GM13976 (cell line): ENCODE measurements at regions not wholly inside any gene's neighbourhood (a gene's known extent, or its start where the extent isn't known, plus 50 kb on each side); places are given as distances from the start of the nearest gene placed in this dataset.

Experiments used
- DNase-seq: peaks from one replicate; pipeline ENCODE4 v3.0.0; 2012; ENCODE audit warnings: low spot score
- in situ Hi-C: fragments of 300-500 bp; cut with MboI; formaldehyde crosslinking; loops from one replicate; pipeline ENCODE4 v1.12.0; 2022; ENCODE audit warnings: low sequenced_read_pairs, mixed read lengths, inconsistent platforms; ENCODE audit not compliant: unreplicated experiment
- TF ChIP-seq, protein P1 (sequence below): IDR thresholded peaks from 2 replicates; pipeline ENCODE4 v1.5.1; 2012; ENCODE audit warnings: borderline replicate concordance, mild to moderate bottlenecking; ENCODE audit not compliant: insufficient read depth; ENCODE audit errors: extremely low read depth, missing control alignments, control extremely low read depth

DNA sequence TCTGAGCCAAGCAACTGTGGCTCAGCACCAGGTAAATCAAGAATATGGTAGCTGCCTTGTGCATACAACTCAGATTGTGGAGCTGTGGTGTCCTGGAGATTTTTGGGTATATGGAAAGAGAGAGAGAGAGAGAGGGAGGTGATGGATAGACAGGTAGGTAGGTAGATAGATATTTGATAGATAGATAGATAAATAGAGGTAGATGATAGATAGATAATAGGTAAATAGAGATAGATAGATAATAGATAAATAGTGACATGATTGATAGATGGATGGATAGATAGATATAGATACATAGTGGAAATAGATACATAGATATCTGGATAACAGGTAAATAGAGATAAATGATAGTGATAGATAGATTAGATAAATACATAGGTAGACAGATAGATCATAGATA is 206.3 kb downstream of the KLF6 start:
- no peak for DNase-seq
- TF ChIP-seq, protein P1, sequence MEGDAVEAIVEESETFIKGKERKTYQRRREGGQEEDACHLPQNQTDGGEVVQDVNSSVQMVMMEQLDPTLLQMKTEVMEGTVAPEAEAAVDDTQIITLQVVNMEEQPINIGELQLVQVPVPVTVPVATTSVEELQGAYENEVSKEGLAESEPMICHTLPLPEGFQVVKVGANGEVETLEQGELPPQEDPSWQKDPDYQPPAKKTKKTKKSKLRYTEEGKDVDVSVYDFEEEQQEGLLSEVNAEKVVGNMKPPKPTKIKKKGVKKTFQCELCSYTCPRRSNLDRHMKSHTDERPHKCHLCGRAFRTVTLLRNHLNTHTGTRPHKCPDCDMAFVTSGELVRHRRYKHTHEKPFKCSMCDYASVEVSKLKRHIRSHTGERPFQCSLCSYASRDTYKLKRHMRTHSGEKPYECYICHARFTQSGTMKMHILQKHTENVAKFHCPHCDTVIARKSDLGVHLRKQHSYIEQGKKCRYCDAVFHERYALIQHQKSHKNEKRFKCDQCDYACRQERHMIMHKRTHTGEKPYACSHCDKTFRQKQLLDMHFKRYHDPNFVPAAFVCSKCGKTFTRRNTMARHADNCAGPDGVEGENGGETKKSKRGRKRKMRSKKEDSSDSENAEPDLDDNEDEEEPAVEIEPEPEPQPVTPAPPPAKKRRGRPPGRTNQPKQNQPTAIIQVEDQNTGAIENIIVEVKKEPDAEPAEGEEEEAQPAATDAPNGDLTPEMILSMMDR = no peak
- in situ Hi-C loops = no loop called here

DNA sequence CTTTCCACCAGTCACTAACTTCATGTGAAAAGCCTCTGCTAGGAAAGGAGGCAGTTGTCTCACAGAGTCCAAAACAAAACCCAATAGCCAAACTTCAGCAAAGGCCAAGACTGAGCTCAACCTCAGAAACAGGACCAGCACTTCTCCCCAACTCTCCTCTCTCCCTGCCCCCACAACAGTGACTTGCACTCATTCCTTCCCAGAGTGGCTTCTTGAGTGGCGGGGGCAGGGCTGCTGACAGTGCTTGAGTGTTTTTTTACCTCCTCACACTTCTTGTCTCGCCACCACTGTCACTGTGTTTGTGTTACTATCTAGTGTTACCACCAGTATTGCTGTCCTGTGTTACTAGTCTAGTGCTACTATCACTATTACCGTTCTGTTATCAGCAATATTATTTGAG is 206.8 kb downstream of the KLF6 start:
- TF ChIP-seq, protein P1 = no peak
- in situ Hi-C loops = no loop called here
- no peak for DNase-seq

DNA sequence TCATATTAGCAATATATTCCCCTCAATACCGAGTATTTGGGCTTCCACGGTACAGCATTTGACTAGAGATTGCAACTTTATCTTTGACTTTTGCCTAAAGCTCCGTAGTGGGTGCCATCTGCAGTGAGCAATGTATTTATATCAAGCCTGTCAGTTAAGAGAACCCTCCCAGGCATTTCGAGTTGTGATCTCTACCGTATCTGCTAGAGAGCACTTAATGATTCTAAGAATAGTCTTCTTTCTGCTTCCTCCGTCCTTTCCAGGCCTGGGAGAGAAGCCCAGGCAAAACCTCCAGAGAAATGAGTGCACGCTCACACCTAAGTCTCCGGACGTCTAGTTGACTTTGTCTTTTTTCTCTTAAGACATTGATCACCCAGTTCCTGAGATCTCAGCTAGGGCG is 210.6 kb downstream of the KLF6 start:
- no peak for DNase-seq
- TF ChIP-seq, protein P1 = no peak
- in situ Hi-C loops = no loop called here

DNA sequence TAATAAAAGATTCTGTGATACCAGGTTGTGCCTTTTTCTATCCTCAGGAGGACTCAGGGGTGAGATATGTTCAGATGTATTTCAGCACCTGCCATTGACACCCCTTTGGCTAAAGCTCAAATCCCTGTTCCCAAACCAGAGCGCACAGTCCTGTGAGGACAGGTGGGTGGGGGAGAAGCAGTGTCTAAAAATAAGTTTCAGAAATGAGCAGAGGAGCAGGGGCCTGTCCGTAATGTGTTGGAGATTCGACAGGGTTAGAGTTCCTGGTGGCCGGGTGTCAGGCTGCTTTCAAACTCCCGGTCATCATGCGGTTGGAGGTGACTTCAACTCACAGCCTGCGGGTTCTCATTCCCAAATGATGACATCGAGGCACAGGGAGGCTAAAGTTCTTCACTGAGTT is 211.5 kb downstream of the KLF6 start:
- DNase-seq = no peak
- TF ChIP-seq, protein P1 = no peak
- in situ Hi-C loops = no loop called here

- TF ChIP-seq, protein P1 = no peak
- DNase-seq = no peak
- in situ Hi-C loops = no loop called here
Measured at GRCh38 chr10:3571310-3571825, 213.6 kb downstream of the KLF6 start.

GRCh38 chr10:3570855-3571266 is 214.1 kb downstream of the KLF6 start:
- no peak for DNase-seq
- in situ Hi-C loops = no loop called here
- TF ChIP-seq, protein P1 = no peak
